ENCODE measurements at regions not wholly inside any gene's neighbourhood (a gene's known extent, or its start where the extent isn't known, plus 50 kb on each side); places are given as distances from the start of the nearest gene placed in this dataset.

- Histone ChIP-seq H3K27me3 (ENCODE audit: control insufficient read depth in 2 of 2, insufficient read depth in 2 of 2, low read length in 2 of 2) (no peaks in the 10 kb centered on the region), H3K4me1 (ENCODE audit: control insufficient read depth, extremely low read depth, insufficient read depth, low read length) (no peaks in the 10 kb centered on the region), H3K27ac (ENCODE audit: insufficient read depth, low read depth, low read length) (no peak overlapping the region), H3K9me3 (replicated peaks; ENCODE audit: control insufficient read depth, insufficient read depth, low read length) (no peaks in the 10 kb centered on the region), H3K36me3 (ENCODE audit: control insufficient read depth in 2 of 2, extremely low read depth in 1 of 2, insufficient read depth in 2 of 2, low read length in 2 of 2) (no peaks in the 10 kb centered on the region), H3K4me2 (ENCODE audit: insufficient read depth, low read length) (no peak overlapping the region), H2AFZ (ENCODE audit: low read depth, low read length) (no peak overlapping the region), H3K79me2 (ENCODE audit: control insufficient read depth, insufficient read depth, low read length) (no peaks in the 10 kb centered on the region), H3K9me1 (replicated peaks; ENCODE audit: control insufficient read depth, extremely low read depth, insufficient read depth, low read length) (no peaks in the 10 kb centered on the region), H4K20me1 (replicated peaks; ENCODE audit: control insufficient read depth, extremely low read depth, insufficient read depth, low read length) (no peaks in the 10 kb centered on the region), H3K9ac (replicated peaks; ENCODE audit: extremely low read depth, insufficient read depth, low read length) (no peak overlapping the region), H3K4me3 (replicated peaks in 1 of 3; ENCODE audit: insufficient read depth in 1 of 3, low read depth in 1 of 3, low read length in 3 of 3) (no peak overlapping the region)
- dilution Hi-C loops (cut with MboI; ENCODE audit: extremely low pct_ligation_motif_present, low sequenced_read_pairs) (no loop called here), intact Hi-C loops (cut with micrococcal nuclease) (no loop called here)
- CTCF ChIA-PET = no interaction called here
- TF ChIP-seq POLR2AphosphoS5 (IDR thresholded peaks at IDR 0.05; ENCODE audit: insufficient read depth, low read depth, low read length) (no peak), POLR2A (IDR thresholded peaks at IDR 0.05; ENCODE audit: low read depth, low read length) (no peak), FOS (IDR thresholded peaks at IDR 0.05; ENCODE audit: borderline replicate concordance, insufficient read depth, low read length) (no peak), EZH2 (IDR thresholded peaks at IDR 0.05; ENCODE audit: borderline replicate concordance, low read depth, low read length, severe bottlenecking) (no peak), MYC (IDR thresholded peaks at IDR 0.05; ENCODE audit: low read depth, low read length) (no peak), JUN (IDR thresholded peaks at IDR 0.05; ENCODE audit: borderline replicate concordance, insufficient read depth, insufficient read length, low read depth) (no peak), CTCF (IDR thresholded peaks at IDR 0.05; ENCODE audit: extremely low read depth in 1 of 2, insufficient read depth in 1 of 2, low read depth in 1 of 2, low read length in 2 of 2) (no peak), GATA2 (IDR thresholded peaks at IDR 0.05; ENCODE audit: insufficient read depth, insufficient read length, low read depth, low read length) (no peak), MAX (IDR thresholded peaks at IDR 0.05; ENCODE audit: insufficient read depth, insufficient read length) (no peak)
- DNase-seq (ENCODE audit: low read depth, low spot score) (no peak), FAIRE-seq (no peak)
- POLR2A ChIA-PET = no interaction called here
- BruUV-seq (replicated peaks) = no TSS peak
These were observed 365.8 kb upstream of the RND3 start for GRCh38 chr2:150853263-150853662.

Data from endothelial cell of umbilical vein (primary cell).